ENCODE measurements at regions not wholly inside any gene's neighbourhood (a gene's known extent, or its start where the extent isn't known, plus 50 kb on each side); places are given as distances from the start of the nearest gene placed in this dataset.

DNA sequence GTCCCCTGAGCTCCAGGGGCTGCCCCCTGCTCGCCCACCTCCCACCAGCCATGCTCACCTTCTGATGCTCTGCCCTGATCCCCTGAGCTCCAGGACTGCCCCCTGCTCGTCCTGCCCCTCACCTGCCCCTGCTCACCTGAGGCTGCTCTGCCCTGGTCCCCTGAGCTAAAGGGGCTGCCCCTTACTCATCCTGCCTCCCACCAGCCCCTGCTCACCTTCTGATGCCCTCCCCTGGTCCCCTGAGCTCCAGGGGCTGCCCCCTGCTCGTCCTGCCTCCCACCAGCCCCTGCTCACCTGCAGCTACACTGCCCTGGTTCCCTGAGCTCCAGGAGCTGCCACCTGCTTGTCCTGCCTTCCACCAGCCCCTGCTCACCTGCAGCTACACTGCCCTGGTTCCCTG is 247.2 kb downstream of the TMEM121 start:
- Histone ChIP-seq H3K4me2 (ENCODE audit: insufficient read depth, low read length) (no peak overlapping the region), H3K36me3 (ENCODE audit: control insufficient read depth in 2 of 2, extremely low read depth in 1 of 2, insufficient read depth in 2 of 2, low read length in 2 of 2) (no peaks in the 10 kb centered on the region), H3K27ac (ENCODE audit: insufficient read depth, low read depth, low read length) (no peak overlapping the region), H3K4me1 (ENCODE audit: control insufficient read depth, extremely low read depth, insufficient read depth, low read length) (no peaks in the 10 kb centered on the region), H3K9ac (replicated peaks; ENCODE audit: extremely low read depth, insufficient read depth, low read length) (no peak overlapping the region), H3K9me1 (replicated peaks; ENCODE audit: control insufficient read depth, extremely low read depth, insufficient read depth, low read length) (no peaks in the 10 kb centered on the region), H2AFZ (ENCODE audit: low read depth, low read length) (no peak overlapping the region), H4K20me1 (replicated peaks; ENCODE audit: control insufficient read depth, extremely low read depth, insufficient read depth, low read length) (no peaks in the 10 kb centered on the region), H3K9me3 (replicated peaks; ENCODE audit: control insufficient read depth, insufficient read depth, low read length) (peaks cover 2% of the 10 kb centered on the region), H3K4me3 (replicated peaks in 1 of 3; ENCODE audit: insufficient read depth in 1 of 3, low read depth in 1 of 3, low read length in 3 of 3) (no peak overlapping the region), H3K27me3 (ENCODE audit: control insufficient read depth in 2 of 2, insufficient read depth in 2 of 2, low read length in 2 of 2) (no peaks in the 10 kb centered on the region), H3K79me2 (ENCODE audit: control insufficient read depth, insufficient read depth, low read length) (no peaks in the 10 kb centered on the region)
- ChIA-PET CTCF (no interaction called here), POLR2A (no interaction called here)
- BruUV-seq (replicated peaks) = no TSS peak
- DNase-seq (ENCODE audit: low read depth, low spot score) (no peak), FAIRE-seq (no peak)
- dilution Hi-C loops (cut with MboI; ENCODE audit: extremely low pct_ligation_motif_present, low sequenced_read_pairs) (no loop called here), intact Hi-C loops (cut with micrococcal nuclease) (no loop called here)
- TF ChIP-seq JUN (IDR thresholded peaks at IDR 0.05; ENCODE audit: borderline replicate concordance, insufficient read depth, insufficient read length, low read depth) (no peak), POLR2AphosphoS5 (IDR thresholded peaks at IDR 0.05; ENCODE audit: insufficient read depth, low read depth, low read length) (no peak), MYC (IDR thresholded peaks at IDR 0.05; ENCODE audit: low read depth, low read length) (no peak), EZH2 (IDR thresholded peaks at IDR 0.05; ENCODE audit: borderline replicate concordance, low read depth, low read length, severe bottlenecking) (no peak), GATA2 (IDR thresholded peaks at IDR 0.05; ENCODE audit: insufficient read depth, insufficient read length, low read depth, low read length) (no peak), FOS (IDR thresholded peaks at IDR 0.05; ENCODE audit: borderline replicate concordance, insufficient read depth, low read length) (no peak), POLR2A (IDR thresholded peaks at IDR 0.05; ENCODE audit: low read depth, low read length) (no peak)
- TF ChIP-seq, protein P1, sequence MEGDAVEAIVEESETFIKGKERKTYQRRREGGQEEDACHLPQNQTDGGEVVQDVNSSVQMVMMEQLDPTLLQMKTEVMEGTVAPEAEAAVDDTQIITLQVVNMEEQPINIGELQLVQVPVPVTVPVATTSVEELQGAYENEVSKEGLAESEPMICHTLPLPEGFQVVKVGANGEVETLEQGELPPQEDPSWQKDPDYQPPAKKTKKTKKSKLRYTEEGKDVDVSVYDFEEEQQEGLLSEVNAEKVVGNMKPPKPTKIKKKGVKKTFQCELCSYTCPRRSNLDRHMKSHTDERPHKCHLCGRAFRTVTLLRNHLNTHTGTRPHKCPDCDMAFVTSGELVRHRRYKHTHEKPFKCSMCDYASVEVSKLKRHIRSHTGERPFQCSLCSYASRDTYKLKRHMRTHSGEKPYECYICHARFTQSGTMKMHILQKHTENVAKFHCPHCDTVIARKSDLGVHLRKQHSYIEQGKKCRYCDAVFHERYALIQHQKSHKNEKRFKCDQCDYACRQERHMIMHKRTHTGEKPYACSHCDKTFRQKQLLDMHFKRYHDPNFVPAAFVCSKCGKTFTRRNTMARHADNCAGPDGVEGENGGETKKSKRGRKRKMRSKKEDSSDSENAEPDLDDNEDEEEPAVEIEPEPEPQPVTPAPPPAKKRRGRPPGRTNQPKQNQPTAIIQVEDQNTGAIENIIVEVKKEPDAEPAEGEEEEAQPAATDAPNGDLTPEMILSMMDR (IDR thresholded peaks at IDR 0.05; ENCODE audit: extremely low read depth in 1 of 2, insufficient read depth in 1 of 2, low read depth in 1 of 2, low read length in 2 of 2) = no peak
- TF ChIP-seq, protein P2, sequence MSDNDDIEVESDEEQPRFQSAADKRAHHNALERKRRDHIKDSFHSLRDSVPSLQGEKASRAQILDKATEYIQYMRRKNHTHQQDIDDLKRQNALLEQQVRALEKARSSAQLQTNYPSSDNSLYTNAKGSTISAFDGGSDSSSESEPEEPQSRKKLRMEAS (IDR thresholded peaks at IDR 0.05; ENCODE audit: insufficient read depth, insufficient read length) = no peak

Data from endothelial cell of umbilical vein (primary cell).